GM13977 (cell line): ENCODE measurements at regions not wholly inside any gene's neighbourhood (a gene's known extent, or its start where the extent isn't known, plus 50 kb on each side); places are given as distances from the start of the nearest gene placed in this dataset.
A peak's percentile ranks its signal among the peaks of the same experiment; 100 is the strongest.

Experiments used
- DNase-seq: peaks from one replicate; pipeline ENCODE4 v3.0.0; 2012; ENCODE audit warnings: low spot score
- in situ Hi-C: fragments of 300-500 bp; cut with MboI; formaldehyde crosslinking; loops from one replicate; pipeline ENCODE4 v1.12.0; 2022; ENCODE audit warnings: low sequenced_read_pairs, low pct_unique_long_range_greater_than_20kb, mixed read lengths, inconsistent platforms; ENCODE audit not compliant: unreplicated experiment
- TF ChIP-seq, protein P1 (sequence below): IDR thresholded peaks from 2 replicates; pipeline ENCODE4 v1.5.1; 2012; ENCODE audit warnings: mild to moderate bottlenecking, control low read depth; ENCODE audit not compliant: insufficient read depth; ENCODE audit errors: extremely low read depth, missing control alignments

DNA sequence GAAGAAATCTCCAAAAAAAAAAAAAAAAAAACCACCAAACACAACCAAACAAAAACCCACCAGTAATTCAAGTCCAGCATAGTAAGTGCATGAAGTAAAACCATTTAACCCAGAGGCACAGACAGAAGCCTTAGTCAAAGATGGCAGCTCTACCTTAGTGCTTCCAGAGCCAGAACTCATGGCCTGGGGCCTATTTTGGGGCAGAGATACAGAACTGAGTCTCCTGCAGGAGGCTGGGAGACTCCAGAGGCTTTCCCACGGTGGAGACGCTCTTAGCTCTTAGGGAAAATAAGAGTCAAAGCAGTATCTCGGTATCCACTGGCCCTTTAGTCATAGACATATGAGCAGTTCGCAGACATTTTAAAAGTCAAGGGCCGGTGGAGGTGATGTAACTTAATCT, 129.5 kb downstream of the GPX5 start:
- no peak for DNase-seq
- in situ Hi-C loops = no loop called here
- TF ChIP-seq, protein P1, sequence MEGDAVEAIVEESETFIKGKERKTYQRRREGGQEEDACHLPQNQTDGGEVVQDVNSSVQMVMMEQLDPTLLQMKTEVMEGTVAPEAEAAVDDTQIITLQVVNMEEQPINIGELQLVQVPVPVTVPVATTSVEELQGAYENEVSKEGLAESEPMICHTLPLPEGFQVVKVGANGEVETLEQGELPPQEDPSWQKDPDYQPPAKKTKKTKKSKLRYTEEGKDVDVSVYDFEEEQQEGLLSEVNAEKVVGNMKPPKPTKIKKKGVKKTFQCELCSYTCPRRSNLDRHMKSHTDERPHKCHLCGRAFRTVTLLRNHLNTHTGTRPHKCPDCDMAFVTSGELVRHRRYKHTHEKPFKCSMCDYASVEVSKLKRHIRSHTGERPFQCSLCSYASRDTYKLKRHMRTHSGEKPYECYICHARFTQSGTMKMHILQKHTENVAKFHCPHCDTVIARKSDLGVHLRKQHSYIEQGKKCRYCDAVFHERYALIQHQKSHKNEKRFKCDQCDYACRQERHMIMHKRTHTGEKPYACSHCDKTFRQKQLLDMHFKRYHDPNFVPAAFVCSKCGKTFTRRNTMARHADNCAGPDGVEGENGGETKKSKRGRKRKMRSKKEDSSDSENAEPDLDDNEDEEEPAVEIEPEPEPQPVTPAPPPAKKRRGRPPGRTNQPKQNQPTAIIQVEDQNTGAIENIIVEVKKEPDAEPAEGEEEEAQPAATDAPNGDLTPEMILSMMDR = no peak

DNA sequence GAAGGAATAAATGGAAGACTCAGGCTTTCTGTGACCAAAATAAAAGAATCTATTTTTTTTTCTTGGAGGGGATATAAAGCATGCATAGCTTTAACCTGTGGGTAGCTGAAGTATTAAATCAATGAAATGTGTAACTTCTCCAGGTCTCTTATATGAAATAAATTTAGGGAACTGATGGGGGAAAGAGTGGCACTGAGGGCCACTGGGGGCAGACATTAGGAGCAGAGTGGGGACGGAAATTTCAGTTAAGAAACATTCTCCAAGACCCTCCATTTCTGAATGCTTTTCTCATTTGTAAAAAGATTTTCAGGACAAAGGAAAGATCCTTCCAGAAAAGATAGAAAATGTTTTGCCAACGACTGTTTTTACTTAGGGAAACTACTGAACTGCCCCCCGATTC, 131.0 kb downstream of the GPX5 start:
- DNase-seq = no peak
- TF ChIP-seq, protein P1 = no peak
- in situ Hi-C loops = no loop called here

DNA sequence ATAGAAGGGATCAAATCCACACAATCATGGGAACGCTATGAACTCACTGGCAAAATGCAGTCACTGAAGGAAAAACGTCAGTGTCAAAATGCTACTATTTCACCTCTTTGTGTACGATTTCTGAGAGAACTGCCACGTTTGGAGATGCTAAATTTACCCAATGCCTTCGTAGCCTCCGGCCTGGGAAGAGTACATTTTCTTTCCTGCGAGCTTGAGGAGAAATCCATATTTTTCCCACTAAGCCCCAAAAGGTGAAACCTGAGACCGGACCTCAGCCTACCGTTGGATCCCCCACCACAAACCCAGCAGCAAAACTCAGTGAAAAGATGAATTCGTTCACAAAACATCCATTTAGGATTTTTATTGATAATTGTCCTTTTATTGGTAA, 131.7 kb downstream of the GPX5 start:
- TF ChIP-seq, protein P1 = no peak
- no peak for DNase-seq
- in situ Hi-C loops = no loop called here

DNA sequence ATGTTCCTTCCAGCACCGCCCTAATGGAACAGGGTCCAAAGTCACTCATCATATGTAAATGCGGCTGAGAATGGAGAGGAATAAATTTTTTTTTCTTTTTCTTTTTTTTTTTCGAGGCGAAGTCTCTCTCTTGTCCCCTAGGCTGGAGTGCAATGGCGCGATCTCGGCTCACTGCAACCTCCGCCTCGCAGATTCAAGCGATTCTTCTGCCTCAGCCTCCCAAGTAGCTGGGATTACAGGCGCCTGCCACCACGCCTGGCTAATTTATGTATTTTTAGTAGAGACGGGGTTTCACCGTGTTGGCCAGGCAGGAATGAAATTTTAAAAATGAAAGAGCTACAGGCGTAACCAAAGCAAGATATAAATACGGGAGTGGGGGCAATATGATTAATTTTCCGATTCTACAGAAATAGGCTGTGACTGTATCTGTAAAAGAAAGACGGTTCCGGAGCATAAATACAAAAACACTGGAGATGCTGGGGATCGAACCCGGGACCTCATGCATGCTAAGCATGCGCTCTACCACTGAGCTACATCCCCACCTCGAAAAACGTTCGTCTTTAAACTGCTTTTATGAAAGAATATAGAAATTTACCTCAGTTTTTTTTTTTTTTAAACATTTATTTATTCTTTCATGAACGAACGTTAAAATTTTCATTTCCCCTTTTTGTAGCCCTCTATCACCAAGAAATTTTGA, 132.2 kb downstream of the GPX5 start:
- DNase-seq = peak; percentile 66
- TF ChIP-seq, protein P1 = no peak
- in situ Hi-C loops = no loop called here

DNA sequence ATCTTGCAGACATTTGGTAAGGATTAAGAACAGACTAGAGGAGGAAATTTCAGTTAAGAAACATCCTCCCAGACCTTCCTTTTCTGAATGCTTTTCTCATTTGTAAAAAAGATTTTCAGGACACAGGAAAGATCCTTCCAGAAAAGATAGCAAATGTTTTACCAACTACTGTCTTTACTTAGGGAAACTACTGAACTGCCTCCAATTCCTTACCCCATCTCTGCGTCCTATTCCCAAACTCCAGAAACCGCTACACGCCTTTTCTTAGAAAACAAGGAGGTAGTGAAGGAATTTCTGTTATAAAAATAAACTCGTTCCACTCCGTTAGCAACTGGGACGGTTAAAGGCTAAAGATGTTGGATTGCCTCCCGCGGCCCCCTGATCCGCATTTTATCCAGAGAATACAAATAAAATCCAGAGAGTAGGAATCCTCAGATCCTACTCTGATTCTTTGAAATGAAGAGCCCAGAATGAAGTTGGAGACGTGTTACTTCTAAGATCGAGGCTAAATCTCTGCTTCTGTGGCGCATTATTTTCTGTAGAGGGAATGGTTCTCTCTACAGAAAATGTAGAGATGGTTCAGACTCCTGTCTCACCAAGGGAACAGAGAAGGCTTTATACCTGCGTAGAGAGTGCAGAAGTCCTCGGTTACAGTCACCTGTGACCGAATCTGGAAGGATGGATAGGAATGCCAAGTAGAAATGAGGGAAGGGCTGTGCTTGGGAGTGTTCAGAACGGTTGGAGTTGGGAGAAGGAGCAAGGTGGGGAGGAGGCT, 133.0 kb downstream of the GPX5 start:
- in situ Hi-C loops = no loop called here
- DNase-seq = no peak

DNA sequence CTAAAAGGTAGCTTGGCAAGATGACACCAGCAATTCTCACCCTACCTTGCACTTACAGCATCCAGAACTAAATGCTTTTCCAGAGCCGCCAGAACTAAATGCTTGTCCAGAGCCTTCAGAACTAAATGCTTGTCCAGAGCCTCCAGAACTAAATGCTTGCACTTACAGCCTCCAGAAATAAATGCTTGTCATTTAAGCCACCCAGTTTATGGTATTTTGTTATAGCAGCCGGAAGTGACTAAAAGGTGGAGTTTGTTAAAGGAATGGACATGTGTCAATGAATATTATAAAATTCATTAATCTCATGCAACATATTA, 133.5 kb downstream of the GPX5 start:
- DNase-seq = no peak
- TF ChIP-seq, protein P1 = no peak
- in situ Hi-C loops = no loop called here

More for the DNA sequence above, 133.0 kb downstream of the GPX5 start:
- TF ChIP-seq, protein P1 = no peak
